ENCODE measurements at regions not wholly inside any gene's neighbourhood (a gene's known extent, or its start where the extent isn't known, plus 50 kb on each side); places are given as distances from the start of the nearest gene placed in this dataset.
"Not testable (repeated sequence)": the region's sequence is repeated elsewhere in the genome, so short reads cannot be mapped to it uniquely, and the experiment has no call there.

- DNase-seq (peak in 1 of 2 donors; percentile 19), ATAC-seq (peak; percentile 70 to 96 (median 90))
- not testable (repeated sequence) for H3K9me3 ChIP-seq; H3K27ac ChIP-seq; H3K4me3 ChIP-seq; H3K36me3 ChIP-seq (ENCODE audit: insufficient read depth in 1 of 2, low read depth in 1 of 2); H3K27me3 ChIP-seq (ENCODE audit: insufficient read depth in 3 of 3, low read length in 2 of 3)
- H3K4me1 ChIP-seq = peaks cover 13% of the 10 kb centered on the region
- WGBS, 3 donors = 46 to 55% (median 49%) methylated on average over 11 to 12 of the region's 12 CpGs
- TF ChIP-seq CTCF (IDR thresholded peaks at IDR 0.05) = peak; percentile 66
- intact Hi-C loops (cut with DNase I) = loop anchor here in 1 of 2 donors (10.0 kb wide), 1 partner anchor 201 kb away; no protein-coding TSS in a partner anchor
Measured at GRCh38 chr6:40823917-40824891, 214.8 kb downstream of the UNC5CL start.

- ATAC-seq = no peak
- Histone ChIP-seq H3K4me3 (no peak overlapping the region), H3K9me3 (no peaks in the 10 kb centered on the region), H3K4me1 (peaks cover 17% of the 10 kb centered on the region), H3K27me3 (ENCODE audit: insufficient read depth in 3 of 3, low read length in 2 of 3) (no peaks in the 10 kb centered on the region), H3K36me3 (ENCODE audit: insufficient read depth in 1 of 2, low read depth in 1 of 2) (no peaks in the 10 kb centered on the region), H3K27ac (no peak overlapping the region)
- WGBS, 3 donors = 72 to 78% (median 76%) methylated on average over 4 of the region's 4 CpGs
- no peak for TF ChIP-seq CTCF (IDR thresholded peaks at IDR 0.05)
- intact Hi-C loops (cut with DNase I) = loop anchor here in 1 of 2 donors (10.0 kb wide), 1 partner anchor 202 kb away; no protein-coding TSS in a partner anchor
- DNase-seq = no peak
Measured at GRCh38 chr6:40822619-40823018, 216.4 kb downstream of the UNC5CL start.

GRCh38 chr6:40819182-40819834, 219.7 kb downstream of the UNC5CL start:
- Histone ChIP-seq H3K36me3 (ENCODE audit: insufficient read depth in 1 of 2, low read depth in 1 of 2) (no peaks in the 10 kb centered on the region), H3K27ac (no peak overlapping the region), H3K27me3 (ENCODE audit: insufficient read depth in 3 of 3, low read length in 2 of 3) (no peaks in the 10 kb centered on the region), H3K4me1 (peaks cover 6% of the 10 kb centered on the region), H3K9me3 (no peaks in the 10 kb centered on the region), H3K4me3 (no peak overlapping the region)
- no peak for DNase-seq
- ATAC-seq = peak; percentile 33 to 65 (median 38)
- no peak for TF ChIP-seq CTCF (IDR thresholded peaks at IDR 0.05)
- 52 to 60% (median 59%) methylated on average over 9 of the region's 9 CpGs for WGBS, 3 donors
- intact Hi-C loops (cut with DNase I) = no loop called here

- H3K9me3 ChIP-seq = no peaks in the 10 kb centered on the region
- intact Hi-C loops (cut with DNase I) = no loop called here
- 62 to 87% (median 71%) methylated on average over 6 of the region's 6 CpGs for WGBS, 3 donors
- no peak for ATAC-seq
- no peaks in the 10 kb centered on the region for H3K27me3 ChIP-seq (ENCODE audit: insufficient read depth in 3 of 3, low read length in 2 of 3)
- no peak for TF ChIP-seq CTCF (IDR thresholded peaks at IDR 0.05)
- H3K27ac ChIP-seq = no peak overlapping the region
- H3K36me3 ChIP-seq (ENCODE audit: insufficient read depth in 1 of 2, low read depth in 1 of 2) = no peaks in the 10 kb centered on the region
- DNase-seq = no peak
- no peak overlapping the region for H3K4me3 ChIP-seq
- H3K4me1 ChIP-seq = peaks cover 6% of the 10 kb centered on the region
Measured at GRCh38 chr6:40817369-40817768, 221.7 kb downstream of the UNC5CL start.
